CD14-positive monocyte (primary cell): ENCODE measurements at regions not wholly inside any gene's neighbourhood (a gene's known extent, or its start where the extent isn't known, plus 50 kb on each side); places are given as distances from the start of the nearest gene placed in this dataset.
A peak's percentile ranks its signal among the peaks of the same experiment; 100 is the strongest.

ENCODE experiments used
- DNase-seq, 3 donors: peaks; one replicate each; pipeline ENCODE4 v3.0.0-alpha.2; 2011 to 2022
- H2AFZ ChIP-seq: 2 replicates; pipeline ENCODE4 v1.6.0; 2012; ENCODE audit warnings: mild to moderate bottlenecking, low read depth, low read length, inconsistent platforms; ENCODE audit not compliant: insufficient read depth, poor library complexity, severe bottlenecking
- H3K27ac ChIP-seq, 2 donors: 1 replicate in 1 of 2; 2 replicates in 1 of 2; pipeline ENCODE4 v1.5.1; 2012 to 2013; ENCODE audit warnings: low read length in 2 of 2, control low read depth in 1 of 2, inconsistent platforms in 1 of 2, low read depth in 1 of 2, mild to moderate bottlenecking in 1 of 2
- H3K27me3 ChIP-seq, 2 donors: one replicate each; pipeline versions ENCODE4 v1.6.0 to v1.6.1; 2011 to 2013; ENCODE audit warnings: low read length in 2 of 2; ENCODE audit not compliant: control insufficient read depth in 2 of 2, insufficient read depth in 2 of 2
- H3K36me3 ChIP-seq, 2 donors: replicated peaks in 1 of 2; 1 replicate in 1 of 2; 2 replicates in 1 of 2; pipeline versions ENCODE4 v1.5.1 to v1.6.1; 2012 to 2013; ENCODE audit warnings: low read length in 2 of 2, control low read depth in 1 of 2, inconsistent platforms in 1 of 2, mild to moderate bottlenecking in 1 of 2; ENCODE audit not compliant: insufficient read depth in 2 of 2, control insufficient read depth in 1 of 2
- H3K4me1 ChIP-seq, 2 donors: 1 replicate in 1 of 2; 2 replicates in 1 of 2; pipeline versions ENCODE4 v1.5.1 to v1.6.1; 2012 to 2013; ENCODE audit warnings: low read length in 2 of 2, control low read depth in 1 of 2, inconsistent platforms in 1 of 2, mild to moderate bottlenecking in 1 of 2, moderate library complexity in 1 of 2; ENCODE audit not compliant: insufficient read depth in 2 of 2, control insufficient read depth in 1 of 2
- H3K4me2 ChIP-seq: replicated peaks from 2 replicates; pipeline ENCODE3; 2012; ENCODE audit warnings: low read length, moderate library complexity, mild to moderate bottlenecking; ENCODE audit not compliant: poor library complexity, severe bottlenecking; ENCODE audit errors: extremely low read depth
- H3K4me3 ChIP-seq, 3 experiments: fragments of 200-600 bp in 1 of 3; sonication (generic) in 1 of 3; replicated peaks in 1 of 3; 1 replicate in 2 of 3; 2 replicates in 1 of 3; pipeline ENCODE4 v1.5.1; 2011 to 2013; ENCODE audit warnings: low read length in 3 of 3, mild to moderate bottlenecking in 3 of 3, control low read depth in 2 of 3, low read depth in 2 of 3, inconsistent platforms in 1 of 3, moderate library complexity in 1 of 3
- H3K79me2 ChIP-seq: 2 replicates; pipeline ENCODE4 v1.6.0; 2012; ENCODE audit warnings: mild to moderate bottlenecking, control low read depth, inconsistent platforms, low read length, moderate library complexity; ENCODE audit not compliant: insufficient read depth
- H3K9ac ChIP-seq: 2 replicates; pipeline ENCODE4 v1.6.0; 2017; ENCODE audit warnings: low read length, mild to moderate bottlenecking; ENCODE audit not compliant: insufficient read depth, poor library complexity, severe bottlenecking
- H3K9me3 ChIP-seq, 2 donors: replicated peaks in 1 of 2; 1 replicate in 1 of 2; 2 replicates in 1 of 2; pipeline versions ENCODE4 v1.5.1 to v1.6.1; 2012 to 2013; ENCODE audit warnings: low read length in 2 of 2, control low read depth in 1 of 2; ENCODE audit not compliant: control insufficient read depth in 1 of 2, insufficient read depth in 1 of 2
- H4K20me1 ChIP-seq: 2 replicates; pipeline ENCODE4 v1.6.0; 2012; ENCODE audit warnings: mild to moderate bottlenecking, low read length, control low read depth, moderate library complexity; ENCODE audit not compliant: insufficient read depth
- H3K27ac Mint-ChIP-seq, 7 donors: one replicate each; pipeline ENCODE4 v1.8.0; 2020; ENCODE audit warnings: mild to moderate bottlenecking in 7 of 7, mixed read lengths in 7 of 7, moderate library complexity in 6 of 7, inconsistent platforms in 2 of 7
- H3K27me3 Mint-ChIP-seq, 3 donors: one replicate each; pipeline ENCODE4 v1.8.0; 2021 to 2022; ENCODE audit warnings: low read depth in 3 of 3, mild to moderate bottlenecking in 3 of 3, mixed read lengths in 3 of 3, moderate library complexity in 3 of 3, inconsistent platforms in 1 of 3
- H3K36me3 Mint-ChIP-seq, 2 donors: one replicate each; pipeline ENCODE4 v1.8.0; 2020; ENCODE audit warnings: mixed read lengths in 2 of 2, inconsistent platforms in 1 of 2, mild to moderate bottlenecking in 1 of 2
- H3K4me1 Mint-ChIP-seq: one replicate; pipeline ENCODE4 v1.8.0; 2020; ENCODE audit warnings: mild to moderate bottlenecking, mixed read lengths
- H3K4me3 Mint-ChIP-seq, 2 donors: one replicate each; pipeline ENCODE4 v1.8.0; 2020; ENCODE audit warnings: mild to moderate bottlenecking in 2 of 2, mixed read lengths in 2 of 2, moderate library complexity in 1 of 2
- H3K9me3 Mint-ChIP-seq, 7 donors: one replicate each; pipeline ENCODE4 v1.8.0; 2020 to 2022; ENCODE audit warnings: mixed read lengths in 7 of 7, mild to moderate bottlenecking in 6 of 7, moderate library complexity in 6 of 7, inconsistent platforms in 2 of 7
- WGBS: methylation state at CpG from one replicate; pipeline ENCODE4 v1.1.5; 2013; ENCODE audit warnings: missing lambda C conversion rate; ENCODE audit not compliant: insufficient coverage; 5-methylcytosine and 5-hydroxymethylcytosine counted together
- intact Hi-C, 2 donors: fragments of 100-400 bp; cut with micrococcal nuclease; formaldehyde crosslinking; loops; one replicate each; pipeline versions ENCODE4 v1.15.0 to v1.15.1; 2023
- TF ChIP-seq, protein P1 (sequence below): fragments of 200-600 bp; IDR thresholded peaks from one replicate; pipeline ENCODE4 v1.8.0; 2022; ENCODE audit warnings: antibody characterized with exemption, mild to moderate bottlenecking

DNA sequence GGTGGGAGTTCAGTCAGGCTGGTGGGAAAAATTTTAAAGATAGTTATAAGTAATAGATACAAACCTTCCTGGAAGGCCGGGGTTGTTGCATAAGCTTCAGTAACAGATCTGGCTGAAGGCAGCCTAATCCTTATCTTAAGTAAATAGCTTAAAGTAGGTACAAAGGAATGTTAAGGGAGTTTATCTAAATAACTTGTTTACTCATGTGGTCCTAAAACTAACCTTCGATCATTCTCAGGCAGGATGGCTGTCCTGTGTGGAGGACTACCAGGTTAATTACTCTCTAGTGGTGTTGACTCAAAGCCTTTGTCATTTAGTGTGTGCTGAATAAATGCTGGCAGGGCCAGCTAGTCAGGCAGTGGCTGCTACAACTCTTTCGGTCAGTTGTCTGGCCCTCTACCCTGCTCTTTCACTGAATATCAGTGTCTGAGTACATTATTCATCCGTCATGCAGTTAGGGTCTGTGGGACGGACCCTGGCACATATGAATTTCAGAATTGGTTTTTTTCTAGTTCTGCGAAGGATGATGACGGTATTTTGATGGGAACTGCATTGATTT lies 131.6 kb upstream of the TAB2 start:
- H3K9me3 Mint-ChIP-seq, result peaks cover 0 to 12% (median 5%) of the 10 kb centered on the region in 7 donors
- peaks cover 8% of the 10 kb centered on the region in 2 donors for H3K4me1 ChIP-seq
- H3K36me3 Mint-ChIP-seq, result no peaks in the 10 kb centered on the region
- no peak overlapping the region for H3K9ac ChIP-seq
- H2AFZ ChIP-seq, result no peak overlapping the region
- H4K20me1 ChIP-seq, result no peaks in the 10 kb centered on the region
- intact Hi-C loops, result loop anchor here in 1 of 2 donors (10.0 kb wide), 1 partner anchor 239 kb away; no protein-coding TSS in a partner anchor
- peaks cover 13% of the 10 kb centered on the region for H3K4me1 Mint-ChIP-seq
- TF ChIP-seq, protein P1, sequence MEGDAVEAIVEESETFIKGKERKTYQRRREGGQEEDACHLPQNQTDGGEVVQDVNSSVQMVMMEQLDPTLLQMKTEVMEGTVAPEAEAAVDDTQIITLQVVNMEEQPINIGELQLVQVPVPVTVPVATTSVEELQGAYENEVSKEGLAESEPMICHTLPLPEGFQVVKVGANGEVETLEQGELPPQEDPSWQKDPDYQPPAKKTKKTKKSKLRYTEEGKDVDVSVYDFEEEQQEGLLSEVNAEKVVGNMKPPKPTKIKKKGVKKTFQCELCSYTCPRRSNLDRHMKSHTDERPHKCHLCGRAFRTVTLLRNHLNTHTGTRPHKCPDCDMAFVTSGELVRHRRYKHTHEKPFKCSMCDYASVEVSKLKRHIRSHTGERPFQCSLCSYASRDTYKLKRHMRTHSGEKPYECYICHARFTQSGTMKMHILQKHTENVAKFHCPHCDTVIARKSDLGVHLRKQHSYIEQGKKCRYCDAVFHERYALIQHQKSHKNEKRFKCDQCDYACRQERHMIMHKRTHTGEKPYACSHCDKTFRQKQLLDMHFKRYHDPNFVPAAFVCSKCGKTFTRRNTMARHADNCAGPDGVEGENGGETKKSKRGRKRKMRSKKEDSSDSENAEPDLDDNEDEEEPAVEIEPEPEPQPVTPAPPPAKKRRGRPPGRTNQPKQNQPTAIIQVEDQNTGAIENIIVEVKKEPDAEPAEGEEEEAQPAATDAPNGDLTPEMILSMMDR, result no peak
- no peaks in the 10 kb centered on the region for H3K36me3 ChIP-seq
- H3K4me2 ChIP-seq, result no peak overlapping the region
- no peak overlapping the region for H3K4me3 Mint-ChIP-seq
- WGBS, result 100% methylated on average over 1 of the region's 7 CpGs
- H3K27me3 Mint-ChIP-seq, result peaks cover 0 to 2% (median 2%) of the 10 kb centered on the region in 3 donors
- H3K9me3 ChIP-seq, result no peaks in the 10 kb centered on the region
- H3K27me3 ChIP-seq, result no peaks in the 10 kb centered on the region
- H3K4me3 ChIP-seq, result no peak overlapping the region
- no peak for DNase-seq
- no peaks in the 10 kb centered on the region for H3K79me2 ChIP-seq
- no peak overlapping the region for H3K27ac ChIP-seq
- peak overlapping the region in 1 of 7 donors; percentile 60 for H3K27ac Mint-ChIP-seq

DNA sequence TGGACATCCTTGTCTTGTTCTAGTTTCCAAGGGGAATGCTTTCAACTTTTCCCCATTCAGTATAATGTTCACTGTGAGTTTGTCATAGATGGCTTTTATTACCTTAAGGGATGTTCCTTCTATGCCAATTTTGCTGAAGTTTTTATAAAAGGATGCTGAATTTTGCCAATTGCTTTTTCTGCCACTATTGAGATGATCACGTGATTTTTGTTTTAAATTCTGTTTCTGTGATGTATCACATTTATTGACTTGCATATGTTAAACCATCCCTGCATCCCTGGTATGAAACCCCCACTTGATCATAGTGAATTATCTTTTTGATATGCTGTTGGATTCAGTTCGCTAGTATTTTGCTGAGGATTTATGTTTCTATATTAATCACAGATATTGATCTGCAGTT lies 130.6 kb upstream of the TAB2 start:
- WGBS, result no CpG with 5 or more reads among the region's 2 CpGs
- peaks cover 13% of the 10 kb centered on the region for H3K4me1 Mint-ChIP-seq

More for the DNA sequence above, 130.6 kb upstream of the TAB2 start:
- H3K36me3 Mint-ChIP-seq, result no peaks in the 10 kb centered on the region
- H3K4me1 ChIP-seq, result peaks cover 8% of the 10 kb centered on the region in 2 donors
- no peaks in the 10 kb centered on the region for H3K27me3 ChIP-seq
- peaks cover 0 to 2% (median 2%) of the 10 kb centered on the region in 3 donors for H3K27me3 Mint-ChIP-seq
- no peak overlapping the region for H3K4me2 ChIP-seq
- intact Hi-C loops, result loop anchor here in 1 of 2 donors (10.0 kb wide), 1 partner anchor 238 kb away; no protein-coding TSS in a partner anchor
- no peaks in the 10 kb centered on the region for H3K36me3 ChIP-seq
- H3K4me3 Mint-ChIP-seq, result no peak overlapping the region
- H4K20me1 ChIP-seq, result no peaks in the 10 kb centered on the region
- TF ChIP-seq, protein P1, result no peak
- H3K27ac Mint-ChIP-seq, result no peak overlapping the region
- H2AFZ ChIP-seq, result no peak overlapping the region
- H3K9me3 ChIP-seq, result no peaks in the 10 kb centered on the region
- H3K9ac ChIP-seq, result no peak overlapping the region
- H3K9me3 Mint-ChIP-seq, result peaks cover 0 to 12% (median 5%) of the 10 kb centered on the region in 7 donors
- no peak overlapping the region for H3K4me3 ChIP-seq
- H3K79me2 ChIP-seq, result no peaks in the 10 kb centered on the region
- H3K27ac ChIP-seq, result no peak overlapping the region
- DNase-seq, result no peak
